ENCODE measurements at regions not wholly inside any gene's neighbourhood (a gene's known extent, or its start where the extent isn't known, plus 50 kb on each side); places are given as distances from the start of the nearest gene placed in this dataset.

- DNase-seq, result no peak
- Mint-ChIP-seq H3K4me3 (ENCODE audit: low read depth, unreplicated experiment) (no peak overlapping the region), H3K27me3 (ENCODE audit: unreplicated experiment) (no peaks in the 10 kb centered on the region), H3K9me3 (ENCODE audit: low read depth, unreplicated experiment) (peaks cover 14% of the 10 kb centered on the region), H3K4me1 (ENCODE audit: low read depth, unreplicated experiment) (no peaks in the 10 kb centered on the region), H3K36me3 (ENCODE audit: insufficient read depth, unreplicated experiment) (no peaks in the 10 kb centered on the region), H3K27ac (ENCODE audit: unreplicated experiment) (no peak overlapping the region)
- TF ChIP-seq CTCF (IDR thresholded peaks at IDR 0.05; ENCODE audit: unreplicated experiment), result no peak
- CTCF ChIA-PET, result no interaction called here
- no TSS peak for BruUV-seq (replicated peaks)
- intact Hi-C loops (cut with micrococcal nuclease; ENCODE audit: unreplicated experiment), result no loop called here
These were observed 158.6 kb upstream of the AJAP1 start for GRCh38 chr1:4495809-4496208.

GRCh38 chr1:4500441-4500840 lies 154.0 kb upstream of the AJAP1 start:
- Mint-ChIP-seq H3K4me3 (ENCODE audit: low read depth, unreplicated experiment) (no peak overlapping the region), H3K27me3 (ENCODE audit: unreplicated experiment) (no peaks in the 10 kb centered on the region), H3K27ac (ENCODE audit: unreplicated experiment) (no peak overlapping the region), H3K9me3 (ENCODE audit: low read depth, unreplicated experiment) (peaks cover 7% of the 10 kb centered on the region), H3K4me1 (ENCODE audit: low read depth, unreplicated experiment) (no peaks in the 10 kb centered on the region), H3K36me3 (ENCODE audit: insufficient read depth, unreplicated experiment) (no peaks in the 10 kb centered on the region)
- CTCF ChIA-PET, result no interaction called here
- intact Hi-C loops (cut with micrococcal nuclease; ENCODE audit: unreplicated experiment), result no loop called here
- BruUV-seq (replicated peaks), result no TSS peak
- DNase-seq, result no peak
- TF ChIP-seq CTCF (IDR thresholded peaks at IDR 0.05; ENCODE audit: unreplicated experiment), result no peak

- Mint-ChIP-seq H3K36me3 (ENCODE audit: insufficient read depth, unreplicated experiment) (no peaks in the 10 kb centered on the region), H3K27ac (ENCODE audit: unreplicated experiment) (no peak overlapping the region), H3K9me3 (ENCODE audit: low read depth, unreplicated experiment) (peaks cover 6% of the 10 kb centered on the region), H3K4me3 (ENCODE audit: low read depth, unreplicated experiment) (no peak overlapping the region), H3K27me3 (ENCODE audit: unreplicated experiment) (no peaks in the 10 kb centered on the region), H3K4me1 (ENCODE audit: low read depth, unreplicated experiment) (no peaks in the 10 kb centered on the region)
- BruUV-seq (replicated peaks), result no TSS peak
- TF ChIP-seq CTCF (IDR thresholded peaks at IDR 0.05; ENCODE audit: unreplicated experiment), result no peak
- CTCF ChIA-PET, result no interaction called here
- DNase-seq, result no peak
- intact Hi-C loops (cut with micrococcal nuclease; ENCODE audit: unreplicated experiment), result no loop called here
These were observed 147.8 kb upstream of the AJAP1 start for GRCh38 chr1:4506591-4506990.

GRCh38 chr1:4509206-4509605 lies 145.2 kb upstream of the AJAP1 start:
- no peaks in the 10 kb centered on the region for H3K36me3 Mint-ChIP-seq (ENCODE audit: insufficient read depth, unreplicated experiment)
- H3K4me1 Mint-ChIP-seq (ENCODE audit: low read depth, unreplicated experiment), result no peaks in the 10 kb centered on the region
- intact Hi-C loops (cut with micrococcal nuclease; ENCODE audit: unreplicated experiment), result no loop called here
- H3K9me3 Mint-ChIP-seq (ENCODE audit: low read depth, unreplicated experiment), result peaks cover 6% of the 10 kb centered on the region
- H3K4me3 Mint-ChIP-seq (ENCODE audit: low read depth, unreplicated experiment), result no peak overlapping the region
- no peak for TF ChIP-seq CTCF (IDR thresholded peaks at IDR 0.05; ENCODE audit: unreplicated experiment)
- CTCF ChIA-PET, result no interaction called here
- no peak overlapping the region for H3K27ac Mint-ChIP-seq (ENCODE audit: unreplicated experiment)
- BruUV-seq (replicated peaks), result no TSS peak
- no peaks in the 10 kb centered on the region for H3K27me3 Mint-ChIP-seq (ENCODE audit: unreplicated experiment)
- no peak for DNase-seq

GRCh38 chr1:4510276-4510691 lies 144.1 kb upstream of the AJAP1 start:
- CTCF ChIA-PET, result no interaction called here
- H3K27me3 Mint-ChIP-seq (ENCODE audit: unreplicated experiment), result no peaks in the 10 kb centered on the region
- H3K4me1 Mint-ChIP-seq (ENCODE audit: low read depth, unreplicated experiment), result no peaks in the 10 kb centered on the region
- no peak overlapping the region for H3K4me3 Mint-ChIP-seq (ENCODE audit: low read depth, unreplicated experiment)
- no peak for TF ChIP-seq CTCF (IDR thresholded peaks at IDR 0.05; ENCODE audit: unreplicated experiment)
- no peak for DNase-seq
- H3K27ac Mint-ChIP-seq (ENCODE audit: unreplicated experiment), result no peak overlapping the region
- intact Hi-C loops (cut with micrococcal nuclease; ENCODE audit: unreplicated experiment), result no loop called here
- peaks cover 6% of the 10 kb centered on the region for H3K9me3 Mint-ChIP-seq (ENCODE audit: low read depth, unreplicated experiment)
- BruUV-seq (replicated peaks), result no TSS peak
- H3K36me3 Mint-ChIP-seq (ENCODE audit: insufficient read depth, unreplicated experiment), result no peaks in the 10 kb centered on the region
